ENCODE measurements at regions not wholly inside any gene's neighbourhood (a gene's known extent, or its start where the extent isn't known, plus 50 kb on each side); places are given as distances from the start of the nearest gene placed in this dataset.

GRCh38 chr13:24004971-24005370 is 107.7 kb upstream of the C1QTNF9B start:
- no peak for DNase-seq
- intact Hi-C loops (cut with DNase I, micrococcal nuclease), result no loop called here
- no peak for TF ChIP-seq CTCF (IDR thresholded peaks at IDR 0.05)
- Histone ChIP-seq H3K4me1 (ENCODE audit: low read depth) (no peaks in the 10 kb centered on the region), H3K4me3 (no peak overlapping the region), H3K9me3 (no peaks in the 10 kb centered on the region), H3K36me3 (ENCODE audit: low read depth) (no peaks in the 10 kb centered on the region)
- no peak for ATAC-seq

- ATAC-seq (no peak), DNase-seq (no peak)
- Histone ChIP-seq H3K36me3 (ENCODE audit: low read depth) (no peaks in the 10 kb centered on the region), H3K4me1 (ENCODE audit: low read depth) (no peaks in the 10 kb centered on the region), H3K4me3 (no peak overlapping the region), H3K9me3 (no peaks in the 10 kb centered on the region)
- no peak for TF ChIP-seq CTCF (IDR thresholded peaks at IDR 0.05)
- intact Hi-C loops (cut with DNase I, micrococcal nuclease), result no loop called here
Observed at GRCh38 chr13:24005755-24006281, 108.5 kb upstream of the C1QTNF9B start.

- intact Hi-C loops (cut with DNase I, micrococcal nuclease), result no loop called here
- DNase-seq, result no peak
- H3K36me3 ChIP-seq (ENCODE audit: low read depth), result no peaks in the 10 kb centered on the region
- TF ChIP-seq CTCF (IDR thresholded peaks at IDR 0.05), result no peak
- no peak for ATAC-seq
- H3K4me3 ChIP-seq, result no peak overlapping the region
- H3K4me1 ChIP-seq (ENCODE audit: low read depth), result no peaks in the 10 kb centered on the region
- H3K9me3 ChIP-seq, result no peaks in the 10 kb centered on the region
Observed at GRCh38 chr13:24006520-24007248, 109.4 kb upstream of the C1QTNF9B start.

- ATAC-seq, result no peak
- Histone ChIP-seq H3K4me1 (ENCODE audit: low read depth) (no peaks in the 10 kb centered on the region), H3K36me3 (ENCODE audit: low read depth) (no peaks in the 10 kb centered on the region), H3K4me3 (no peak overlapping the region), H3K9me3 (no peaks in the 10 kb centered on the region)
- intact Hi-C loops (cut with DNase I, micrococcal nuclease), result no loop called here
- no peak for DNase-seq
- TF ChIP-seq CTCF (IDR thresholded peaks at IDR 0.05), result no peak
Observed at GRCh38 chr13:24007979-24008620, 110.8 kb upstream of the C1QTNF9B start.

- TF ChIP-seq CTCF (IDR thresholded peaks at IDR 0.05), result no peak
- Histone ChIP-seq H3K4me1 (ENCODE audit: low read depth) (no peaks in the 10 kb centered on the region), H3K4me3 (no peak overlapping the region), H3K9me3 (no peaks in the 10 kb centered on the region), H3K36me3 (ENCODE audit: low read depth) (no peaks in the 10 kb centered on the region)
- intact Hi-C loops (cut with DNase I, micrococcal nuclease), result no loop called here
- DNase-seq (no peak), ATAC-seq (no peak)
Observed at GRCh38 chr13:24008679-24009078, 111.4 kb upstream of the C1QTNF9B start.

All from mucosa of descending colon (tissue), 3 donors.